Neural crest cell (in vitro differentiated cells): ENCODE measurements at regions not wholly inside any gene's neighbourhood (a gene's known extent, or its start where the extent isn't known, plus 50 kb on each side); places are given as distances from the start of the nearest gene placed in this dataset.

Experiments
- DNase-seq: peaks from one replicate; pipeline ENCODE4 v3.0.0; 2021; ENCODE audit warnings: low read depth, mixed read lengths, low spot score
- H3K27ac Mint-ChIP-seq: one replicate; pipeline ENCODE4 v1.8.0; 2021; ENCODE audit warnings: mild to moderate bottlenecking, mixed read lengths; ENCODE audit not compliant: unreplicated experiment
- H3K27me3 Mint-ChIP-seq: 2 replicates; pipeline ENCODE4 v1.8.0; 2021; ENCODE audit warnings: low read depth, mild to moderate bottlenecking, mixed read lengths
- H3K36me3 Mint-ChIP-seq: 2 replicates; pipeline ENCODE4 v1.8.0; 2021; ENCODE audit warnings: low read depth, mild to moderate bottlenecking, mixed read lengths
- H3K4me1 Mint-ChIP-seq: 2 replicates; pipeline ENCODE4 v1.8.0; 2021; ENCODE audit warnings: mixed read lengths
- H3K4me3 Mint-ChIP-seq: one replicate; pipeline ENCODE4 v1.8.0; 2021; ENCODE audit warnings: mild to moderate bottlenecking, mixed read lengths
- H3K9me3 Mint-ChIP-seq: 2 replicates; pipeline ENCODE4 v1.8.0; 2021; ENCODE audit warnings: mixed read lengths
- TF ChIP-seq, protein P1 (sequence below): fragments of 200-600 bp; sonication (generic); conservative IDR thresholded peaks from 2 replicates; pipeline ENCODE4 v1.5.0; 2021; ENCODE audit warnings: antibody characterized with exemption, mild to moderate bottlenecking

DNA sequence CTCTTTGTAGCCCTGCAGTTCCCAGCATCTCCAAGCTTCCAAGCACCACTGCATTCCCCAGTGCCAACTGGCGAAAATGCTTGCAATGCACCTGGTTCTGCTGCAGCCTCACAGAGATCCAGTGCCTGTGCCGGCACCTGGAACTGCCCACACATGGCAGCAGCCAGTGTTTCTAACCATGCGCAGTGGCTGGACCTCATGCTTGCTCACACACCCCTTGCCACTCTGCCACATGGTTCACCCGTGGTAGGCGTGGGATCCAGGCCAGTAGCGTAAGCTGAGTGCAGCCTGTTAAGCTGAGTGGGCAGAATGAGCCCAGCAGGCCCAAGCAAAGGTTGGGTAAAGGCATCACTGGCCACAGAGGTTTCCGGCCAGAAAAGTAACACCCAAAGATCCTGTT lies 214.1 kb upstream of the VLDLR start:
- Mint-ChIP-seq H3K4me1 (peaks cover 13% of the 10 kb centered on the region), H3K27ac (no peak overlapping the region), H3K36me3 (no peaks in the 10 kb centered on the region), H3K9me3 (peaks cover 7% of the 10 kb centered on the region), H3K27me3 (no peaks in the 10 kb centered on the region), H3K4me3 (no peak overlapping the region)
- DNase-seq = no peak
- TF ChIP-seq, protein P1, sequence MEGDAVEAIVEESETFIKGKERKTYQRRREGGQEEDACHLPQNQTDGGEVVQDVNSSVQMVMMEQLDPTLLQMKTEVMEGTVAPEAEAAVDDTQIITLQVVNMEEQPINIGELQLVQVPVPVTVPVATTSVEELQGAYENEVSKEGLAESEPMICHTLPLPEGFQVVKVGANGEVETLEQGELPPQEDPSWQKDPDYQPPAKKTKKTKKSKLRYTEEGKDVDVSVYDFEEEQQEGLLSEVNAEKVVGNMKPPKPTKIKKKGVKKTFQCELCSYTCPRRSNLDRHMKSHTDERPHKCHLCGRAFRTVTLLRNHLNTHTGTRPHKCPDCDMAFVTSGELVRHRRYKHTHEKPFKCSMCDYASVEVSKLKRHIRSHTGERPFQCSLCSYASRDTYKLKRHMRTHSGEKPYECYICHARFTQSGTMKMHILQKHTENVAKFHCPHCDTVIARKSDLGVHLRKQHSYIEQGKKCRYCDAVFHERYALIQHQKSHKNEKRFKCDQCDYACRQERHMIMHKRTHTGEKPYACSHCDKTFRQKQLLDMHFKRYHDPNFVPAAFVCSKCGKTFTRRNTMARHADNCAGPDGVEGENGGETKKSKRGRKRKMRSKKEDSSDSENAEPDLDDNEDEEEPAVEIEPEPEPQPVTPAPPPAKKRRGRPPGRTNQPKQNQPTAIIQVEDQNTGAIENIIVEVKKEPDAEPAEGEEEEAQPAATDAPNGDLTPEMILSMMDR = no peak

DNA sequence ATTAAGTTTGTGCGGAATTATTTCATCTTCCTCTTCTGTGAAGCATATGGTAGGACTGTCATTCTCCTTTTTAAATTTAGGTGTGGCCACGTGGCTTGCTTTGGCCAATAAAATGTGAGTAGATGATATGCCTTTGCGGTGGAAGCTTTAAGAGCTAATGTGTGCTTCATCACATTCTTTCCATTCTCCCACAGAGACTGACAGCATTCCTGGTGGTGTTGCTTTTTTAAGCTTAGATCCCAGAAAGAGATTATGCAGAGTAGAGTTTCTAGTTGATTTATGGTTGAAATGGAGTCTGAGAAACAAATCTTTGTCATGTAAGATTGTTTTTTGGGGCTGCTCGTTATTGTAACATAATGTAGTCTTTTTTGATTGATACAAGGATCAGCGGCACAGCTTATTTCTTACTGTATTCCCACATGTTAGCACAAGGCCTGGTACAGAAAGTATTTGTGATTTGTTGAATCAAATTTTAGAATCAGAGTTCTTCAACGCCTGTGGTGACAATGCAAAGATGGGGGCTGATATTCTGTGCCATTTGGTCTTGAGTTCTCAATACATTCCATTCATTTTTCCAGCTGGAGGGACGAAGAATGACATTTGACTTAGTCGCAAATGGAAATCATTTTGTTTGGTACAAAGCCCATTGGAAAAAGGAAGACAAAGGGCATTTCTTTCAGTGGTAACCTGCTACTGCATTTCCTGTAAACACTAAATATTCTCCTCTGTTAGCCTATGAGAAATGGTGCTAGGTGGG lies 209.9 kb upstream of the VLDLR start:
- Mint-ChIP-seq H3K36me3 (no peaks in the 10 kb centered on the region), H3K27me3 (no peaks in the 10 kb centered on the region), H3K27ac (no peak overlapping the region), H3K4me1 (peaks cover 24% of the 10 kb centered on the region), H3K4me3 (no peak overlapping the region), H3K9me3 (no peaks in the 10 kb centered on the region)
- DNase-seq = no peak
- TF ChIP-seq, protein P1 = no peak

DNA sequence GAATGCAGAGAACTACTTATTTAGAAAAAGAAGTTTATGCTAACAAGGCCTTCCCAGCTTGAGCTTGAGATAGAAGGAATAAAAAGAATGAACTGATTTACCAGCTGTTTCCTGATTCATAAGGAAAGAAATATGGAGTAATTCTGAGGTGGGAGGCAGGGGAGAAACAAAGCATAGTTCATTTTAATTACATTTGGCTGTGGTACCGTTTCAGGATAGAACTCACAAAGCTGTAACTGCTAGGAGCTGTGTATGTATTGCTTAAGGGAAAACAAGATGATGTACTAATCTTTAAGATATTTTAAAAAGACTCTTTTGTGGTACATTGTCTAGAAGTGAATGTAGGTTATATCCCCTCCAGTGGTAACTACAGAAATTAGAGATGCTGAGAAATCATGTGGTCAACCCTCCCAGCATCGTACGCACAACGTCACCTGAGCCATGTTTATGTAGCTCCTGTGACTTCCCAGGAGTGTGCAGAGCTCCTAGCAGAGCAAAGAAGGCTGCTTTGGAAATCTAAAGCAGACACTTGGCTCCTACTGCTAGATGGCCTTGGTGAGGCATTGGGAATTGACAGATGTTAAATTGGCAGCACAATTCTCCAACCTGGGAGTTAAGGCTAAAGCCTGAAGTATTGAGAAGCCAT lies 208.3 kb upstream of the VLDLR start:
- Mint-ChIP-seq H3K4me3 (no peak overlapping the region), H3K27me3 (no peaks in the 10 kb centered on the region), H3K4me1 (peaks cover 24% of the 10 kb centered on the region), H3K36me3 (no peaks in the 10 kb centered on the region), H3K9me3 (no peaks in the 10 kb centered on the region), H3K27ac (no peak overlapping the region)
- TF ChIP-seq, protein P1 = no peak
- DNase-seq = no peak

DNA sequence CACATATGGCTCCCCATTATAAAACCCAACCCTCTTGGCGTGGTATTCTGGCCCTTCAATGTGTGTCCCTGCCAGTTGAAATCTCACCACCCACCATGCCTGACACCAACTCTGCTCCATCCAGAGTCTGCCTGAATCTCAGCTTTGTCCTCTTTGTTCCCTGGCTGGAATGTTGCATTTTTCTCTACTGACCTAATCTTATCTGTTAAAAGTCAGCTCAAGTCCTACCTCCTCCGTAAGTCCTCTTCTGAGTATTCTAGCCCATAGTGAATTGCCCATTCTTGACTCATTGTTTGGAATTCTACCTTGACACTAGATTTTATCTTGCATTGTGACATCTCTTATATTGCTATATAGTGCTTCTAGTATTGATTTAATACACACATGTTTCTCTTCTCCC lies 207.1 kb upstream of the VLDLR start:
- Mint-ChIP-seq H3K36me3 (no peaks in the 10 kb centered on the region), H3K27ac (no peak overlapping the region)

DNA sequence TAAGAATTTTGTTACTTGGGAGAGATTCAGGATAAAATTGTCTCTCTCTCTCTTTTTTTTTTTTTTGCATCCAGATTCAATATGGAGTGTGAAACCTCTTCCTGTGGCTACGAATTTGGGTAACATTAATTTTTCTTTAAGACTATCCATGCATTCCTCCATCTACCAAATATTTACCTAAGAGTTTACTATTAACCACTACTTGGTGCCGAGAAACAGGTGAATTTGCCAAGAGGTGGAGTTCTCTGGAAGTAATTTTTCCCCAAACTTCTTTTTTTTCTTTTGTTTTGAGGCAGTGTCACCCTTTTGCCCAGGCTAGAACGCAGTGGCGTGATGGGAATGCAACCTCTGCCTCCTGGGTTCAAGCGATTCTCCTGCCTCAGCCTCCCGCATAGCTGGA lies 206.3 kb upstream of the VLDLR start:
- H3K27ac Mint-ChIP-seq = no peak overlapping the region
- TF ChIP-seq, protein P1 = no peak
- no peaks in the 10 kb centered on the region for H3K27me3 Mint-ChIP-seq
- no peak for DNase-seq
- no peaks in the 10 kb centered on the region for H3K36me3 Mint-ChIP-seq
- H3K4me1 Mint-ChIP-seq = peaks cover 33% of the 10 kb centered on the region
- no peak overlapping the region for H3K4me3 Mint-ChIP-seq
- no peaks in the 10 kb centered on the region for H3K9me3 Mint-ChIP-seq

More for the DNA sequence above, 207.1 kb upstream of the VLDLR start:
- no peak overlapping the region for H3K4me3 Mint-ChIP-seq
- DNase-seq = no peak
- H3K4me1 Mint-ChIP-seq = peaks cover 32% of the 10 kb centered on the region
- H3K9me3 Mint-ChIP-seq = no peaks in the 10 kb centered on the region
- TF ChIP-seq, protein P1 = no peak
- no peaks in the 10 kb centered on the region for H3K27me3 Mint-ChIP-seq
